Glutamatergic neuron (in vitro differentiated cells): ENCODE measurements at regions not wholly inside any gene's neighbourhood (a gene's known extent, or its start where the extent isn't known, plus 50 kb on each side); places are given as distances from the start of the nearest gene placed in this dataset.
A peak's percentile ranks its signal among the peaks of the same experiment; 100 is the strongest.

ENCODE experiments used
- DNase-seq: peaks from one replicate; pipeline ENCODE4 v3.0.0; 2022
- H3K27ac Mint-ChIP-seq: one replicate; pipeline ENCODE4 v1.8.0; 2020; ENCODE audit warnings: mild to moderate bottlenecking, mixed read lengths, inconsistent platforms; ENCODE audit not compliant: unreplicated experiment
- H3K27me3 Mint-ChIP-seq: one replicate; pipeline ENCODE4 v1.8.0; 2020; ENCODE audit warnings: mild to moderate bottlenecking, moderate library complexity, mixed read lengths, inconsistent platforms; ENCODE audit not compliant: unreplicated experiment
- H3K36me3 Mint-ChIP-seq: one replicate; pipeline ENCODE4 v1.8.0; 2020; ENCODE audit warnings: mild to moderate bottlenecking, mixed read lengths, inconsistent platforms; ENCODE audit not compliant: unreplicated experiment
- H3K4me1 Mint-ChIP-seq: one replicate; pipeline ENCODE4 v1.8.0; 2020; ENCODE audit warnings: mild to moderate bottlenecking, low read depth, mixed read lengths, inconsistent platforms; ENCODE audit not compliant: unreplicated experiment
- H3K4me3 Mint-ChIP-seq: one replicate; pipeline ENCODE4 v1.8.0; 2020; ENCODE audit warnings: mild to moderate bottlenecking, mixed read lengths, inconsistent platforms; ENCODE audit not compliant: unreplicated experiment
- H3K9me3 Mint-ChIP-seq: one replicate; pipeline ENCODE4 v1.8.0; 2020; ENCODE audit warnings: mild to moderate bottlenecking, moderate library complexity, mixed read lengths, inconsistent platforms; ENCODE audit not compliant: unreplicated experiment
- CTCF ChIP-seq: fragments of 200-600 bp; sonication (generic); IDR thresholded peaks from one replicate; pipeline ENCODE4 v1.5.0; 2021; ENCODE audit not compliant: partially characterized antibody, unreplicated experiment

GRCh38 chr11:45036733-45037132 lies 86.0 kb upstream of the TP53I11 start:
- no peak for TF ChIP-seq CTCF
- no peak overlapping the region for H3K4me3 Mint-ChIP-seq
- no peak for DNase-seq
- no peak overlapping the region for H3K27ac Mint-ChIP-seq
- H3K27me3 Mint-ChIP-seq = peaks cover 4% of the 10 kb centered on the region
- H3K9me3 Mint-ChIP-seq = peaks cover 9% of the 10 kb centered on the region
- H3K4me1 Mint-ChIP-seq = peaks cover 5% of the 10 kb centered on the region
- peaks cover 16% of the 10 kb centered on the region for H3K36me3 Mint-ChIP-seq

- H3K4me1 Mint-ChIP-seq = peaks cover 10% of the 10 kb centered on the region
- H3K4me3 Mint-ChIP-seq = no peak overlapping the region
- DNase-seq = no peak
- TF ChIP-seq CTCF = no peak
- peaks cover 4% of the 10 kb centered on the region for H3K27me3 Mint-ChIP-seq
- no peak overlapping the region for H3K27ac Mint-ChIP-seq
- H3K36me3 Mint-ChIP-seq = peaks cover 16% of the 10 kb centered on the region
- H3K9me3 Mint-ChIP-seq = peaks cover 7% of the 10 kb centered on the region
Measured at GRCh38 chr11:45037434-45038005, 86.8 kb upstream of the TP53I11 start.

GRCh38 chr11:45038923-45039322 lies 88.2 kb upstream of the TP53I11 start:
- peaks cover 4% of the 10 kb centered on the region for H3K27me3 Mint-ChIP-seq
- no peak overlapping the region for H3K4me3 Mint-ChIP-seq

GRCh38 chr11:45041596-45041995 lies 90.9 kb upstream of the TP53I11 start:
- Mint-ChIP-seq H3K27me3 (peaks cover 2% of the 10 kb centered on the region), H3K4me1 (peaks cover 30% of the 10 kb centered on the region), H3K4me3 (no peak overlapping the region), H3K27ac (peak overlapping the region; percentile 71), H3K9me3 (peaks cover 6% of the 10 kb centered on the region), H3K36me3 (peaks cover 16% of the 10 kb centered on the region)
- no peak for TF ChIP-seq CTCF
- no peak for DNase-seq

More at GRCh38 chr11:45038923-45039322, 88.2 kb upstream of the TP53I11 start:
- Mint-ChIP-seq H3K4me1 (peaks cover 14% of the 10 kb centered on the region), H3K9me3 (peaks cover 6% of the 10 kb centered on the region), H3K27ac (no peak overlapping the region), H3K36me3 (peaks cover 16% of the 10 kb centered on the region)
- no peak for TF ChIP-seq CTCF
- no peak for DNase-seq

GRCh38 chr11:45042560-45042959 lies 91.9 kb upstream of the TP53I11 start:
- no peak overlapping the region for H3K27ac Mint-ChIP-seq
- peaks cover 6% of the 10 kb centered on the region for H3K9me3 Mint-ChIP-seq
- DNase-seq = no peak
- peaks cover 31% of the 10 kb centered on the region for H3K4me1 Mint-ChIP-seq
- H3K36me3 Mint-ChIP-seq = peaks cover 16% of the 10 kb centered on the region
- TF ChIP-seq CTCF = no peak
- peaks cover 4% of the 10 kb centered on the region for H3K27me3 Mint-ChIP-seq
- no peak overlapping the region for H3K4me3 Mint-ChIP-seq
